ENCODE measurements at regions not wholly inside any gene's neighbourhood (a gene's known extent, or its start where the extent isn't known, plus 50 kb on each side); places are given as distances from the start of the nearest gene placed in this dataset.
"Not testable (repeated sequence)": the region's sequence is repeated elsewhere in the genome, so short reads cannot be mapped to it uniquely, and the experiment has no call there.

GRCh38 chr13:37209621-37210580 is 104.4 kb upstream of the CSNK1A1L start:
- no peak for DNase-seq

DNA sequence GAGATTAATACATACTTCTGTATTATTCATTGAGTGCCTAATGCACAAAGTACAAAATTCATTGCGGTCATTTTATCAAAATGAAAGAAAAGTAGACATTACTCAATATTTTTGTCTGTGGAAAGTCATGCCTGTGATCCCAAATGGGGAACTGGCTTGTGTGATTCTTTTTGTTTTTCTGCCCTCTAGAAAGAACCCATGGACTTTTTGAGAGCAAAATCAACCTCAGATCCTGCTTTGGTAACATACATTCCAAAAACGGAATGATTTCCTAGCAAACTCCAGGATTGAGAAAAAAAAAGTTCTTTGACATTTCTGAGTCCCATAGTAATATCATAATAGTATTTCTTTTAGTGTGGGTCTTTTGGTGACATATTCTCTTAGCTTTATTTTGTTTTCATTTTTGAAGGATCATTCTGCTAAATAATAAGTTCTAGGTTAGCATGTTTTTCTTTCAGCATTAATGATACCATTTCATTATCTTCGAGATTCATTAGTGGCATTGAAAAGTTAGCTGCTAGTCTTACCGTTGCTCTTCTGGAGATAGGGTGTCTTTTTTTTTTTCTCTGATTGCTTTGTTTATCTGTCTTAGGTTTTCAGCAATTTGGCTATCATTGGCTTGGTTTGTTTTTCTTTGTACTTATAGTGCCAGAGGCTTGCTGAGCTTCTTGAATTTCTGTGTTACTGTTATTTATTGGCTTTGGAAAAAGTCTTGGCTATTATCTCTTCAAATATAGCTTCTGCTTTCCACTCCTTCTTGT is 102.4 kb upstream of the CSNK1A1L start:
- no peak for DNase-seq

DNA sequence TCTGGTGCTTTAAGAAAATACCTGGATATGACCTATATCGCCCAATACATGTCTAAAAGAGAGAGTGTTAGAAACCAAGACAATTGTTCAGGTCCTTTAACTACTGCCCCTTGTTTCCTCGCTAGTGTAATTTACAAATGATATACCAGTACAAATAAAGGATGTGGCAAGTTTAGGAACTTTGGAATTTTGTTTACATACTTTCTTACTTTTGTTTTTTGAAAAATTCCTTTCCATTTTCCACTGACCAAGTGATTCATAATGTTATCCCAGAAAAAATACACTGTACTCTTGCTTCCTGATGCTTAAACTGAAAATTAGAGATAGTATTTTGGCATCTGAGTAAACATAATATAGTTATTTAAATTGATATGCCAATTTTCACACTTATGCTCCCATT is 96.8 kb upstream of the CSNK1A1L start:
- DNase-seq, result no peak

DNA sequence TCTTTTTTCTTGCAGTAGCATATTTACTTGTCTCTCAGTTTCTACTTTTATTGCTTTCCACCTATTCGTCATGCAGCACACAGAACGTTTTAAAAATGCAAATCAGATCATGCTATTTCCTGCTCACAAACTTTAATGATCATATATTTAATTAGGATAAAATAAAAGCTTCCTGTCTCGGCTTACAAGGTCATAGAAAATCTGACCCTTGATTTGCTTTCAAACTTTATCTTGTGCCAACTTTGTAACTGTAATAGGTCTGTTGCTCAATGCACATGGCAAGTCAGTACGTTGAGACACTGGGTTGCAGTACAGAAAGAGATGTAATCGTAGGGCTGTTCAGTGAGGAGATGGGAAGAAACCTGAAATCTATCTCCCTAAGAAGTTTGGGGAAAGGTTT is 95.6 kb upstream of the CSNK1A1L start:
- DNase-seq, result no peak

DNA sequence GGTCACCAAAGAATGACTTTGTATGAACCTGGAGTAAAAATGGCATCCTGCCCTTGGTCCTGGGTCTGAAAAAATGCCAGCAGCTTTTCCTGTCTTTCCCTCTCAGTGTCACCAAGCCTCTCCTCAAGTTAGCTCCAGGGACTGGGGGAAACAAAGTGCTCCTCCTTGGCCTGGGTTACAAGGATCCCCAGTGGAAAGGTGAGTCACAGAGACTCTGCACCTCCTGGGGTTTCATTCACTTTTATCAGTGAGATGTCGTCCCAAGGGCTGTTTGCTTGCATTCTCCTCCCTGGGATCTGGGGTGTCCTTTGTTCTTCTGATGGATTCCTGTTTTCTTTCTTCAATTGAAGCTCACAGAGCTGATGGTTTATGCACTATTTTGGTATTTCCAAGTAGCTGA is 93.2 kb upstream of the CSNK1A1L start:
- DNase-seq, result no peak

DNA sequence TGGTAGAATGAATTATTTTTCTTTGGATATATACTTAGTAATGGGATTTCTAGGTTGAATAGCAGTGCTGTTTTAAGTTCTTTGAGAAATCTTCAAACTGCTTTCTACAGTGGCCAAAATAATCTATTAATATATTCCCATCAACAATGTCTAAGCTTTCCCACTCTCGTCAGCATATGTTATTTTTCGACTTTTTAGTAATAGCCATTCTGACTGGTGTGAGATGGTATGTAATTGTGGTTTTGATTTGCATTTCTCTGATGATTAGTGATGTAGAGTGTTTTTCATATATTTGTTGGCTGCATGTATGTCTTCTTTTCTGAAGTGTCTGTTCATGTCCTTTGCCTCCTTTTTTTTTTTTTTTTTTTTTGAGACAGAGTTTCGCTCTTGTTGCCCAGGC is 90.2 kb upstream of the CSNK1A1L start:
- no peak for DNase-seq

GRCh38 chr13:37194428-37194861 is 89.0 kb upstream of the CSNK1A1L start:
- DNase-seq, result no peak

- no peak for DNase-seq
Measured at GRCh38 chr13:37192956-37193355, 87.5 kb upstream of the CSNK1A1L start.

DNA sequence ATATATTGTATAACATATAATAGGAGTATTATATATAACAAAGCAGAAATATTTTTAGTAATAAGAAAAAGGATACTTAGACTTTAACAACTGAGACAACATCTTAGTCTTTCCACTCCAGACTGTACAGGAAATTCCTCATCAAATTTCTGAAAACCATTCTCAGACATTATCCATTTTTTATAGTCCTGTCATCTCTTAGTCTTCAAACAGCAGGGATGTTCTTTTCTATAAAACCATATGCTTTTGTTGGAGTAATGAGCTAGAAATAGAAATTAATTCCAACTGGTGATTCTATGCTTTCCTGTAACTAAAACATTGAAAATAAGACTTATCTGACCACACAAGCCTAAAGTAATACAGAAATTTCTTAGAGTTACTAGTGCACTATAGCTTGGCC is 82.2 kb upstream of the CSNK1A1L start:
- no peak for DNase-seq

- no peak for DNase-seq
Measured at GRCh38 chr13:37187105-37187504, 81.6 kb upstream of the CSNK1A1L start.

DNA sequence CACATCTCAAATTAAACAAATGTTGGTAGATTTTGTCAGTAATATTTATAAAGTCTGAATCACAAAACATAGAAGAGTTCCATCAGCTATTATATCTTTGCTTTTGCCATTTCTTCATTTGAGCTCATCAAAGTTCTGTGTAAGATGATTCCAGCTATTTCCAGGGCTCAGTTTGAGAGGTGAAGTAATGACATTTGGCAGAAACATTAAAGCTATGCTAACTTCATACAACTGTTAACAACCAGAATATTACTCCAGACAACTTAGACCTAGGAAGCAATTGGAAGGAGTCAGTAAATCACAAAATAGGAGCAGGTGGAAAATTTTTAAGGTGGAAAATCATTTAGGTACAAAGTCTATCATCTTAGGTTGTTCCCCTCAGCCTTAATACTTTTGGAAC is 76.2 kb upstream of the CSNK1A1L start:
- DNase-seq, result no peak

GRCh38 chr13:37179645-37180044 is 74.2 kb upstream of the CSNK1A1L start:
- no peak for DNase-seq

- DNase-seq, result no peak
Measured at GRCh38 chr13:37177125-37177524, 71.7 kb upstream of the CSNK1A1L start.

DNA sequence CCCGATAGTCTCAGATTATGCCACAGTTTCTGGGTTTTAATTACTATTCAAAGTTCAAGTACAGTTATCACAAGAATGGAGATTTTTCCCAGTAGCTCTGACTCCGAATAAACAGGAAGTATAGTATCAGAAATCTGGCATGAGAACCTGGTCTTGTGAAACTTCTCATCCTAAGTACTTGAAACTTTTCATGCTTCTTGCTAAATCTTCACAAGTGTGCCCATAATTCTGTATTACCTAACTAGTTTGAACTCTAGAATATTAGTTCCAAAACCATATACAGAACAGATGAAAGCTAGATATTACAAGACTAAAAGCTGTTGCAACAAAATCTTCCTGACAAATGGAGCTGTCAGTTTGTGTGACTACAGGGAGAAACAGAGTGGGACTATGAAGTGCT is 70.5 kb upstream of the CSNK1A1L start:
- DNase-seq, result no peak

- peak; percentile 19 for DNase-seq
Measured at GRCh38 chr13:37173214-37173613, 67.8 kb upstream of the CSNK1A1L start.

- DNase-seq, result not testable (repeated sequence)
Measured at GRCh38 chr13:37172226-37172625, 66.8 kb upstream of the CSNK1A1L start.

- no peak for DNase-seq
Measured at GRCh38 chr13:37168926-37169325, 63.5 kb upstream of the CSNK1A1L start.

DNA sequence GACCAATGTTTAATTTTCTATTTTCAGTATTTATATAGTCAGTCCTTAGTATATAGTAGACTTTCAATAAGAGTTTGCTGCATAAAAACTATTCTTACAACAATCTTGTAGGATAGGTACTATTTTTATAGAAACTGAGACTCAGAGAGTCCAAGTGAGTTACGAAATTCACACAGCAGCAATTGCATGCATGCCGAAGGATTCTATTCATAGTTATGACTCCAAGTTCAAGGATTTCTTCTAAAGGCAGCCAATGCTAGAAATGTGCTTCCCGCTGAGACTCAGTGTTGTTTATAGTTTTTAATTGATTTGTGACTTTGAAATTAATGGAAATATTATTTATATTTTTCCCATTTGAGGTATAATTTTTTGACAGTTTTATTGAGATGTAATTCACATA is 62.7 kb upstream of the CSNK1A1L start:
- DNase-seq, result no peak

DNA sequence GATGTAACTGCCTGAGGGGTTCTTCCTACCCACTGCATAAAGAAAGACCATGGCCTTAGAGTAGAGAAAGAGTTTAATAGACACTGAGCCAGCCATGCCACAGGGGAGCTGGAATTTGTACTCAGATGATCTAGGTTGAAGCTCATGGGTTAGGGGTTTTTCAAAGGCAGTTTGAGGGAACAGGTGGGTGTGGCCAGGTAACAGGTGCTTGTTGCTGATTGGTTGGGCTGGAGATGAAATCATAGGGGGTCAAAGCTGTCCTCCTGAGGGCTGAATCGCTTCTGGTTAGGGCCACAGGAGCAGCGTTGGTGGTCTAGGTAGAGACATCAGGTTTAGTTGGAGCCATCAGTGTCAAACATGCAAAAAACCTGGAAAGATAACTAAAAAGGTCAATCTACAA is 59.2 kb upstream of the CSNK1A1L start:
- DNase-seq, result no peak

DNA sequence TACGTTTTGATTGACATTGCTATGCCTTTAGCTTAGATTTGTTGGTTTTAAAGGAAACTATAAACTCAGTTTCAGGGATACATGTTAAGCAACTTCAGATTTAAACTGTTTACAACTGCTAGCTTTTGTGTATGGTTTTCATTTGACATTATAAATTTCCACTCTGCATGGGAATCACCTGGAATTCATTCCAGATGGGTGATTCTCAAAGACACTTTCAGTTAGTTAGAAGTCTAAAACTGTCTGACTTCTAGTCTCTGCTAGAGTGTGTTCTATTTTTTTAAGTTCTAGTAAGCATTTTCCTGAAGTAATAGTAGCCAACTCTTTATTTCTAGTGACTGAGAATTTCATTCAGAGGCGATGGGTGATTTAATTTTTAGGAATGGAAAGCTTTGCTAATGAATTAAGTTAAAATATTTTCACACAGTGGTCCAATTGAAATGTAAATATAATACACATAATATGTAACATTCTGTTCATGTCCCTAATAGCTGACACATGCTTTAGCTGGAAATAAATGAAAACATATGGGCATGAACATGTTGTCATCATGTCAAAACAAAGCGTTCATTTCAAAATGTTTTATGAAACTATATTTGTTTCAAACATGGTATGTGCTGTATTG is 58.3 kb upstream of the CSNK1A1L start:
- DNase-seq, result peak; percentile 53

GRCh38 chr13:37158481-37158880 is 53.0 kb upstream of the CSNK1A1L start:
- DNase-seq, result no peak

- DNase-seq, result not testable (repeated sequence)
Measured at GRCh38 chr13:37155613-37156097, 50.2 kb upstream of the CSNK1A1L start.
